MM.1S (cell line): ENCODE measurements at regions not wholly inside any gene's neighbourhood (a gene's known extent, or its start where the extent isn't known, plus 50 kb on each side); places are given as distances from the start of the nearest gene placed in this dataset.

Experiments used
- DNase-seq: peaks from one replicate; pipeline ENCODE4 v3.0.0-alpha.2; 2015
- H2AFZ ChIP-seq: fragments of 300-600 bp; sonication (generic); 2 replicates; pipeline ENCODE4 v1.6.0; 2016; ENCODE audit warnings: antibody characterized with exemption, low read length
- H3F3A ChIP-seq: fragments of 300-600 bp; sonication (generic); 2 replicates; pipeline ENCODE4 v1.6.1; 2016; ENCODE audit warnings: mild to moderate bottlenecking, antibody characterized with exemption, low read length, moderate library complexity, mixed read lengths; ENCODE audit not compliant: insufficient read depth
- H3K27ac ChIP-seq: fragments of 300-600 bp; sonication (generic); 2 replicates; pipeline ENCODE4 v1.5.1; 2016; ENCODE audit warnings: mild to moderate bottlenecking, low read length
- H3K27me3 ChIP-seq: fragments of 300-600 bp; sonication (generic); replicated peaks from 2 replicates; pipeline ENCODE4 v1.6.0; 2016; ENCODE audit warnings: low read length; ENCODE audit not compliant: insufficient read depth
- H3K36me3 ChIP-seq: fragments of 300-600 bp; sonication (generic); replicated peaks from 2 replicates; pipeline ENCODE4 v1.6.1; 2016; ENCODE audit warnings: mild to moderate bottlenecking, low read length, mixed read lengths; ENCODE audit not compliant: insufficient read depth
- H3K4me1 ChIP-seq: fragments of 300-600 bp; sonication (generic); 2 replicates; pipeline ENCODE4 v1.6.1; 2016; ENCODE audit warnings: low read length, mixed read lengths
- H3K4me2 ChIP-seq: fragments of 300-600 bp; sonication (generic); 2 replicates; pipeline ENCODE4 v1.6.0; 2016; ENCODE audit warnings: low read depth, low read length
- H3K4me3 ChIP-seq: fragments of 300-600 bp; sonication (generic); 2 replicates; pipeline ENCODE4 v1.5.1; 2016; ENCODE audit warnings: low read length, mixed read lengths
- H3K79me2 ChIP-seq: fragments of 300-600 bp; sonication (generic); 2 replicates; pipeline ENCODE4 v1.6.1; 2016; ENCODE audit warnings: mixed run types, low read length, mixed read lengths
- H3K9ac ChIP-seq: fragments of 300-600 bp; sonication (generic); 2 replicates; pipeline ENCODE4 v1.6.1; 2016; ENCODE audit warnings: low read length, mixed read lengths
- H3K9me2 ChIP-seq: fragments of 300-600 bp; sonication (generic); replicated peaks from 2 replicates; pipeline ENCODE4 v1.6.1; 2016; ENCODE audit warnings: mild to moderate bottlenecking, low read length, mixed read lengths; ENCODE audit not compliant: insufficient read depth
- H3K9me3 ChIP-seq: fragments of 300-600 bp; sonication (generic); replicated peaks from 2 replicates; pipeline ENCODE4 v1.6.1; 2016; ENCODE audit warnings: mild to moderate bottlenecking, low read length, mixed read lengths; ENCODE audit not compliant: insufficient read depth
- H4K20me1 ChIP-seq: fragments of 300-600 bp; sonication (generic); 2 replicates; pipeline ENCODE4 v1.6.1; 2016; ENCODE audit warnings: mild to moderate bottlenecking, low read length, moderate library complexity, mixed read lengths; ENCODE audit not compliant: insufficient read depth
- EZH2 ChIP-seq: fragments of 300-600 bp; sonication (generic); optimal IDR thresholded peaks from 2 replicates; pipeline ENCODE3; 2017; ENCODE audit warnings: low read depth, mild to moderate bottlenecking, antibody characterized with exemption, low read length, mixed read lengths
- EZH2phosphoT487 ChIP-seq: fragments of 300-600 bp; sonication (generic); IDR thresholded peaks from 2 replicates; pipeline ENCODE4 v1.6.1; 2018; ENCODE audit warnings: antibody characterized with exemption, low read length
- TF ChIP-seq, protein P1 (sequence below): fragments of 300-600 bp; sonication (generic); IDR thresholded peaks from 2 replicates; pipeline ENCODE4 v1.5.1; 2016; ENCODE audit warnings: antibody characterized with exemption, low read length, mixed read lengths

DNA sequence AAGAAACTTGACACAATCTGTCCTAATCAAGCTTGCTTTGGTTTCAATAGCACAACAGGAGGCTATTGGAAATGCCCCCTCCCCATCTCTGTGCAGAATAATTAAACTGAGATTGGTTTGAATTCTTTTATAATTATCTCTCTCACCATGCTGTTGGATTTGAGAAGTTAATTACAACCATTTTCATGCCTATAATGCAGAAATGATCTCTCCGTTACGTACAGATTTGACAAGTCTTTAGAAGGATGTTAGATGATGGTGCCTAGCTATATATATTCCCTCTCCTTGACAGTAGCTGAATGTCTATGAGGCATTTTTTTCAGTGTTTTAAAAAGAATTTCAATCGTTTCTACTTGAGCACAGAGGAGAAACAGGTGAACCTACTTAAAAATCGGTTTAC, 488.4 kb upstream of the TECRL start:
- H3K27me3 ChIP-seq = no peaks in the 10 kb centered on the region
- H3F3A ChIP-seq = no peaks in the 10 kb centered on the region
- H3K36me3 ChIP-seq = no peaks in the 10 kb centered on the region
- no peak overlapping the region for H3K9ac ChIP-seq
- no peaks in the 10 kb centered on the region for H3K79me2 ChIP-seq
- no peak overlapping the region for H2AFZ ChIP-seq
- H3K4me2 ChIP-seq = no peak overlapping the region
- no peaks in the 10 kb centered on the region for H3K9me3 ChIP-seq
- no peaks in the 10 kb centered on the region for H3K9me2 ChIP-seq
- no peak overlapping the region for H3K4me3 ChIP-seq
- DNase-seq = no peak
- no peak overlapping the region for H3K27ac ChIP-seq
- H3K4me1 ChIP-seq = no peaks in the 10 kb centered on the region
- TF ChIP-seq EZH2phosphoT487 (no peak), EZH2 (no peak)
- TF ChIP-seq, protein P1, sequence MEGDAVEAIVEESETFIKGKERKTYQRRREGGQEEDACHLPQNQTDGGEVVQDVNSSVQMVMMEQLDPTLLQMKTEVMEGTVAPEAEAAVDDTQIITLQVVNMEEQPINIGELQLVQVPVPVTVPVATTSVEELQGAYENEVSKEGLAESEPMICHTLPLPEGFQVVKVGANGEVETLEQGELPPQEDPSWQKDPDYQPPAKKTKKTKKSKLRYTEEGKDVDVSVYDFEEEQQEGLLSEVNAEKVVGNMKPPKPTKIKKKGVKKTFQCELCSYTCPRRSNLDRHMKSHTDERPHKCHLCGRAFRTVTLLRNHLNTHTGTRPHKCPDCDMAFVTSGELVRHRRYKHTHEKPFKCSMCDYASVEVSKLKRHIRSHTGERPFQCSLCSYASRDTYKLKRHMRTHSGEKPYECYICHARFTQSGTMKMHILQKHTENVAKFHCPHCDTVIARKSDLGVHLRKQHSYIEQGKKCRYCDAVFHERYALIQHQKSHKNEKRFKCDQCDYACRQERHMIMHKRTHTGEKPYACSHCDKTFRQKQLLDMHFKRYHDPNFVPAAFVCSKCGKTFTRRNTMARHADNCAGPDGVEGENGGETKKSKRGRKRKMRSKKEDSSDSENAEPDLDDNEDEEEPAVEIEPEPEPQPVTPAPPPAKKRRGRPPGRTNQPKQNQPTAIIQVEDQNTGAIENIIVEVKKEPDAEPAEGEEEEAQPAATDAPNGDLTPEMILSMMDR = no peak
- H4K20me1 ChIP-seq = no peaks in the 10 kb centered on the region

DNA sequence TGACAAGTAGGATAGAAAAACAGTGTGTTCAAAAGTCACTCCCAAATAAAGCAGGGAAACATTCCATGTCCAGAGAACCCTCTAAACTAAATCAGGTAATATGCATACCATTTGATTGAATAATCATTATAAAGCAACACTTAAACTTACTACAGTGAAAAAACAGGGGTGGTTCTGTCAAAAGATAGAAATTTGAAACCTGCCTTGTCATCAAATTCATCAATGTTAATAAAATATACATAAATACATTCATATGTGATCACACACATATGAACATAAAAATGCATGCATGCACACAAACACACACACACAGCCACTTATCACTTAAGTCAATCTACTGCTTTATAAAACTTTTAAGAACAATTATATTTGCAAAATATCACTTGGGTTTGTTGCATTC, 485.8 kb upstream of the TECRL start:
- Histone ChIP-seq H3K4me3 (no peak overlapping the region), H3K27me3 (no peaks in the 10 kb centered on the region), H3K9me2 (no peaks in the 10 kb centered on the region), H3K9me3 (no peaks in the 10 kb centered on the region), H3K9ac (no peak overlapping the region), H3F3A (no peaks in the 10 kb centered on the region), H3K36me3 (no peaks in the 10 kb centered on the region), H4K20me1 (no peaks in the 10 kb centered on the region), H3K27ac (no peak overlapping the region), H3K4me1 (no peaks in the 10 kb centered on the region), H2AFZ (no peak overlapping the region), H3K79me2 (no peaks in the 10 kb centered on the region), H3K4me2 (no peak overlapping the region)
- DNase-seq = no peak
- no peak for TF ChIP-seq EZH2phosphoT487
- no peak for TF ChIP-seq EZH2

DNA sequence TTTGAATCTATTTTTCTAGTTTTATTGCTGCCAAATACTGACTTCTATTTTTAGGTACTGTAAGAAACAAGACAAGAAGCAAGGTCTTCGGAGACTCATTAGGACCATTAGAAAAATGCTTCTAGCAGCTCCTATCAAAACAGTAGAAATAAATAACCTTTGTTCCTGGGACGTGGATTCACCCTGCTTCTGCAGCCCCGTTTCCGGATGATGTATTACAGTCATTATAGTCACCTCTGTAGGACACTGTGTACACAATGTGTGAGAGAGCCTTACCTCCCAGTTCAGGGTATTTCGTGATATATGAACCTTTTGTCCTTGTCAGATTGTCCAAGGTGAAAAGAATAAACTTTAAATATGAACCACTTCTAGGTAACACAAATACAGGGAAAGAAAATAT, 484.0 kb upstream of the TECRL start:
- no peaks in the 10 kb centered on the region for H3F3A ChIP-seq
- DNase-seq = no peak
- H3K79me2 ChIP-seq = no peaks in the 10 kb centered on the region
- no peaks in the 10 kb centered on the region for H3K36me3 ChIP-seq
- H3K27me3 ChIP-seq = no peaks in the 10 kb centered on the region
- H3K27ac ChIP-seq = no peak overlapping the region
- H4K20me1 ChIP-seq = no peaks in the 10 kb centered on the region
- no peak overlapping the region for H3K9ac ChIP-seq
- TF ChIP-seq EZH2phosphoT487 (no peak), EZH2 (no peak)
- TF ChIP-seq, protein P1 = no peak
- H3K4me2 ChIP-seq = no peak overlapping the region
- no peaks in the 10 kb centered on the region for H3K9me2 ChIP-seq
- no peaks in the 10 kb centered on the region for H3K9me3 ChIP-seq
- no peak overlapping the region for H3K4me3 ChIP-seq
- H3K4me1 ChIP-seq = no peaks in the 10 kb centered on the region
- no peak overlapping the region for H2AFZ ChIP-seq

DNA sequence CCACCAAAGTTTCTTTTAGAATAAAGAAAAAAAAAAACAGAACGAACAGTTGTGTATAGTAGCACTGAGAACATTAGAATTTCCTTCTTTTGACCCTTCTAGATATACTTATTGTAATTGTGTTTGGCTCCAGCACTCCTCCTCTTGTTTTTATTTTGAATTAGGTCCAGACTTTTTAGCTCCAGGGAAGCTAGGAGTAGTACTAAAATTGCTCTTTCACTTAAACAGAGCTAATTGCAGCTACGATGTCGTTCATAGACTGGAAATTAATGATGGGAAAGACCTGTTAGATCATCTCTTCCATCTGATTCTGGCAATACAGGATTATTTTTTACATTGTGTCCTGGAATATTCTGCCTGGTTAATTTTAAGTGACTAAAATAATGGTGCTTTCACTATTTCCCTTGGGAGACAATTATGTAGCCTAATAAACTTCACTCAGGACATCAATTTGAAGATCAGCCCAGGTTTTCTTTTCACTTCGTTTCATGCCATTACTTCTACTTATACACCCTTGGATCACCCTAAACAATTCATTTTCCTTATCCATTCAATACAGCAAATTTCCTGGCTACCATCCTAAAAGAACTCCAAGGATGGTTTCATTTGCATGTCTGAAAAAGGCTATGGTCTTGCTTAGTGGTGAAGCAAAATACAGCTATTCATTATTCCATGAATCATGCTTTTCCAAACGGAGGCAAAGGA, 480.8 kb upstream of the TECRL start:
- Histone ChIP-seq H3K9me2 (no peaks in the 10 kb centered on the region), H3K9ac (no peak overlapping the region), H3K4me2 (no peak overlapping the region), H3K27ac (no peak overlapping the region), H3K36me3 (no peaks in the 10 kb centered on the region), H3F3A (no peaks in the 10 kb centered on the region), H3K79me2 (no peaks in the 10 kb centered on the region), H3K4me1 (no peaks in the 10 kb centered on the region), H4K20me1 (no peaks in the 10 kb centered on the region), H3K4me3 (no peak overlapping the region), H3K27me3 (no peaks in the 10 kb centered on the region), H3K9me3 (no peaks in the 10 kb centered on the region), H2AFZ (no peak overlapping the region)
- DNase-seq = no peak
- no peak for TF ChIP-seq EZH2
